Rectal smooth muscle tissue (tissue), 1 donor: ENCODE measurements at regions not wholly inside any gene's neighbourhood (a gene's known extent, or its start where the extent isn't known, plus 50 kb on each side); places are given as distances from the start of the nearest gene placed in this dataset.
A peak's percentile ranks its signal among the peaks of the same experiment; 100 is the strongest.

ENCODE experiments used
- H3K27ac ChIP-seq: one replicate; pipeline ENCODE4 v1.7.0; 2013; ENCODE audit warnings: low read depth, low read length, inconsistent platforms
- H3K27me3 ChIP-seq: one replicate; pipeline ENCODE4 v1.7.0; 2013; ENCODE audit warnings: low read length; ENCODE audit not compliant: control insufficient read depth, insufficient read depth
- H3K36me3 ChIP-seq: one replicate; pipeline ENCODE4 v1.7.0; 2013; ENCODE audit warnings: low read length; ENCODE audit not compliant: control insufficient read depth, insufficient read depth
- H3K4me1 ChIP-seq: one replicate; pipeline ENCODE4 v1.7.0; 2013; ENCODE audit warnings: low read length; ENCODE audit not compliant: control insufficient read depth, insufficient read depth
- H3K4me3 ChIP-seq: one replicate; pipeline ENCODE4 v1.7.0; 2013; ENCODE audit warnings: low read length
- H3K9ac ChIP-seq: one replicate; pipeline ENCODE4 v1.7.0; 2013; ENCODE audit warnings: low read length

GRCh38 chr4:140298001-140298400, 75.4 kb upstream of the SCOC start:
- Histone ChIP-seq H3K4me1 (peaks cover 5% of the 10 kb centered on the region), H3K9ac (no peak overlapping the region), H3K36me3 (no peaks in the 10 kb centered on the region), H3K4me3 (no peak overlapping the region), H3K27me3 (no peaks in the 10 kb centered on the region), H3K27ac (no peak overlapping the region)

GRCh38 chr4:140297221-140297570, 76.2 kb upstream of the SCOC start:
- H3K27me3 ChIP-seq, result no peaks in the 10 kb centered on the region
- no peak overlapping the region for H3K27ac ChIP-seq
- H3K9ac ChIP-seq, result no peak overlapping the region
- no peaks in the 10 kb centered on the region for H3K36me3 ChIP-seq
- H3K4me3 ChIP-seq, result no peak overlapping the region
- peaks cover 5% of the 10 kb centered on the region for H3K4me1 ChIP-seq

- Histone ChIP-seq H3K27me3 (no peaks in the 10 kb centered on the region), H3K4me3 (peak overlapping the region; percentile 29), H3K9ac (no peak overlapping the region), H3K4me1 (peaks cover 5% of the 10 kb centered on the region), H3K36me3 (no peaks in the 10 kb centered on the region), H3K27ac (peak overlapping the region; percentile 15)
Measured at GRCh38 chr4:140296335-140297220, 76.9 kb upstream of the SCOC start.

GRCh38 chr4:140293979-140294378, 79.5 kb upstream of the SCOC start:
- no peak overlapping the region for H3K27ac ChIP-seq
- no peak overlapping the region for H3K9ac ChIP-seq
- H3K36me3 ChIP-seq, result no peaks in the 10 kb centered on the region
- H3K27me3 ChIP-seq, result no peaks in the 10 kb centered on the region
- H3K4me1 ChIP-seq, result peaks cover 5% of the 10 kb centered on the region
- H3K4me3 ChIP-seq, result no peak overlapping the region

- H3K4me3 ChIP-seq, result no peak overlapping the region
- no peak overlapping the region for H3K9ac ChIP-seq
- no peak overlapping the region for H3K27ac ChIP-seq
- no peaks in the 10 kb centered on the region for H3K27me3 ChIP-seq
- H3K36me3 ChIP-seq, result no peaks in the 10 kb centered on the region
- H3K4me1 ChIP-seq, result no peaks in the 10 kb centered on the region
Measured at GRCh38 chr4:140291259-140291658, 82.2 kb upstream of the SCOC start.

GRCh38 chr4:140289486-140289885, 84.0 kb upstream of the SCOC start:
- Histone ChIP-seq H3K36me3 (no peaks in the 10 kb centered on the region), H3K27ac (no peak overlapping the region), H3K4me3 (no peak overlapping the region), H3K4me1 (no peaks in the 10 kb centered on the region), H3K27me3 (no peaks in the 10 kb centered on the region), H3K9ac (no peak overlapping the region)

- H3K36me3 ChIP-seq, result no peaks in the 10 kb centered on the region
- H3K9ac ChIP-seq, result no peak overlapping the region
- no peak overlapping the region for H3K4me3 ChIP-seq
- no peaks in the 10 kb centered on the region for H3K4me1 ChIP-seq
- no peak overlapping the region for H3K27ac ChIP-seq
- H3K27me3 ChIP-seq, result no peaks in the 10 kb centered on the region
Measured at GRCh38 chr4:140286456-140286855, 87.0 kb upstream of the SCOC start.

GRCh38 chr4:140284456-140284855, 89.0 kb upstream of the SCOC start:
- no peaks in the 10 kb centered on the region for H3K27me3 ChIP-seq
- H3K9ac ChIP-seq, result no peak overlapping the region
- H3K27ac ChIP-seq, result no peak overlapping the region
- H3K36me3 ChIP-seq, result no peaks in the 10 kb centered on the region
- no peak overlapping the region for H3K4me3 ChIP-seq
- H3K4me1 ChIP-seq, result no peaks in the 10 kb centered on the region

- no peaks in the 10 kb centered on the region for H3K36me3 ChIP-seq
- no peak overlapping the region for H3K9ac ChIP-seq
- H3K4me3 ChIP-seq, result no peak overlapping the region
- no peaks in the 10 kb centered on the region for H3K4me1 ChIP-seq
- no peaks in the 10 kb centered on the region for H3K27me3 ChIP-seq
- no peak overlapping the region for H3K27ac ChIP-seq
Measured at GRCh38 chr4:140281828-140282552, 91.5 kb upstream of the SCOC start.

GRCh38 chr4:140277576-140277975, 95.9 kb upstream of the SCOC start:
- Histone ChIP-seq H3K9ac (no peak overlapping the region), H3K27ac (no peak overlapping the region), H3K27me3 (no peaks in the 10 kb centered on the region), H3K4me3 (no peak overlapping the region), H3K4me1 (no peaks in the 10 kb centered on the region), H3K36me3 (no peaks in the 10 kb centered on the region)

- Histone ChIP-seq H3K4me3 (no peak overlapping the region), H3K27me3 (no peaks in the 10 kb centered on the region), H3K4me1 (no peaks in the 10 kb centered on the region), H3K9ac (no peak overlapping the region), H3K36me3 (no peaks in the 10 kb centered on the region), H3K27ac (no peak overlapping the region)
Measured at GRCh38 chr4:140271553-140271952, 101.9 kb upstream of the SCOC start.

GRCh38 chr4:140269369-140269768, 104.1 kb upstream of the SCOC start:
- Histone ChIP-seq H3K27me3 (no peaks in the 10 kb centered on the region), H3K36me3 (no peaks in the 10 kb centered on the region), H3K4me1 (no peaks in the 10 kb centered on the region), H3K27ac (no peak overlapping the region), H3K9ac (no peak overlapping the region), H3K4me3 (no peak overlapping the region)
